Adrenal gland (tissue), 9 donors: ENCODE measurements at regions not wholly inside any gene's neighbourhood (a gene's known extent, or its start where the extent isn't known, plus 50 kb on each side); places are given as distances from the start of the nearest gene placed in this dataset.

Source experiments
- DNase-seq, 7 donors: peaks; one replicate each; pipeline ENCODE4 v3.0.0-alpha.2; 2019 to 2020
- H3K27ac ChIP-seq, 5 donors: fragments of 200-600 bp; sonication (generic) in 4 of 5; 1 replicate in 3 of 5; 2 replicates in 2 of 5; pipeline versions ENCODE4 v1.5.1 to v1.8.0; 2016 to 2020; ENCODE audit warnings: mild to moderate bottlenecking in 1 of 5
- H3K27me3 ChIP-seq: fragments of 200-600 bp; 2 replicates; pipeline ENCODE4 v1.8.0; 2021
- H3K36me3 ChIP-seq, 2 donors: fragments of 200-600 bp; replicated peaks in 1 of 2; 1 replicate in 1 of 2; 2 replicates in 1 of 2; pipeline versions ENCODE4 v1.5.1 to v1.8.0; 2018 to 2022
- H3K4me1 ChIP-seq, 2 donors: fragments of 200-600 bp; replicated peaks in 1 of 2; 1 replicate in 1 of 2; 2 replicates in 1 of 2; pipeline versions ENCODE4 v1.5.1 to v1.8.0; 2018 to 2021
- H3K4me3 ChIP-seq, 4 donors: fragments of 200-600 bp; sonication (generic) in 3 of 4; one replicate each; pipeline ENCODE4 v1.5.1; 2016 to 2018
- H3K9me3 ChIP-seq, 3 donors: fragments of 200-600 bp; sonication (generic) in 1 of 3; replicated peaks in 1 of 3; 1 replicate in 2 of 3; 2 replicates in 1 of 3; pipeline versions ENCODE4 v1.5.1 to v1.8.0; 2016 to 2021
- POLR2A ChIP-seq, 2 donors: fragments of 450-650 bp; IDR thresholded peaks; one replicate each; pipeline ENCODE4 v1.6.1; 2017; ENCODE audit warnings: antibody characterized with exemption in 2 of 2, mild to moderate bottlenecking in 2 of 2, moderate library complexity in 1 of 2
- WGBS, 4 donors: extraction: QIAGEN DNeasy Blood & Tissue Kit in 2 of 4; methylation state at CpG; one replicate each; pipeline versions ENCODE4 v1.1.5 to v1.1.7; 2013 to 2017; 5-methylcytosine and 5-hydroxymethylcytosine counted together
- intact Hi-C, 2 donors: fragments of 100-400 bp; cut with DNase I; formaldehyde crosslinking; loops; one replicate each; pipeline versions ENCODE4 v1.14.1 to v1.15.0; 2022 to 2023
- TF ChIP-seq, protein P1 (sequence below), 6 experiments: fragments of 450-650 bp in 4 of 6; fragments of 200-600 bp in 2 of 6; sonication (generic) in 1 of 6; IDR thresholded peaks; 1 replicate in 5 of 6; 2 replicates in 1 of 6; pipeline versions ENCODE4 v1.5.1 to v1.8.0; 2016 to 2021; ENCODE audit warnings: antibody characterized with exemption in 6 of 6, mild to moderate bottlenecking in 2 of 6, moderate library complexity in 1 of 6
- donor health status: healthy with polysubstance abuse.
- donor health status: Bipolar disorder and iron deficiency.
- donor health status: DM: yes; HTN: yes; CAD: no.
- donor health status: DM: no; HTN: no; CAD: no.
- donor health status: DM: no; HTN: no; CAD: no.

DNA sequence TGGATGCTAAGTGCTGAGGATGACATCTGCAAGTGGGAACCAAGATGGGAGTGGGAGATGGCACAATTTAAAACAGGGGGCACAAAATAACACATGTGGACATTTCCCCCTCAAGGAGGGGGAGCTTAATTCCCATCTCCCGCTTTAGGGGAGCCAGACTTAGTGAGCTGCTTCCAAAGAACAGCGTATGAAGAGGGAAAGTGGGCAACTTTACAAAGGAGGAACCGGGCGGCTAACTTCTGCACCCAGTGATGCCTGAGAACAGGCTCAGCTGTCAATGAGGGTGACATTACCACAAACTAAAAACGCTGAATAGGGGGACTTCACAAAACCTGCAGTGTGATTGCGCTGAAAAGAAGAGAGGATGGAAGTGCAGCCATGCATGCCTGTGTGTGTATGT is 95.5 kb upstream of the NXT1 start:
- H3K4me1 ChIP-seq, result peaks cover 0 to 18% of the 10 kb centered on the region in 2 donors

DNA sequence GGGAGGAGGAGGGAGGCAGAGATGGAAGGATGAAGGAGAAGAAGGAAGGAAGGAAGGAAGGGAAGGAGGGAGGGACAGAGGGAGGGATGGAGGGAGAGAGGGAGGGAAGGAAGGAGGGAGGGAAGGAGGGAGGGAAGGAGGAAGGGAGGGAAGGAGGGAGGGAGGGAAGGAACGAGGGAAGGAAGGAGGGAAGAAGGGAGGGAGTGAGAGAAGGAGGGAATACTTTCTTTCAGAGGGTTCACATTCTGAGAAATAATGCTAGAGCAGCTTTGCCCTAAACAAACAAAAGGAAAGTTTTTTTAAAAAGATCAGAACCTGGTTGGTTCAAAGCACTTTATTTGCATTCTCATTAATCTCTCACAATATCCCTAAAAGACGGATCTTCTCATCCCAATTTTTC is 96.1 kb upstream of the NXT1 start:
- DNase-seq, result no peak
- H3K4me1 ChIP-seq, result peaks cover 0 to 18% of the 10 kb centered on the region in 2 donors
- no peaks in the 10 kb centered on the region for H3K9me3 ChIP-seq
- H3K36me3 ChIP-seq, result no peaks in the 10 kb centered on the region
- WGBS, 4 donors, result 28 to 45% (median 41%) methylated on average over 2 of the region's 2 CpGs
- TF ChIP-seq POLR2A (IDR thresholded peaks at IDR 0.05), result no peak
- TF ChIP-seq, protein P1, sequence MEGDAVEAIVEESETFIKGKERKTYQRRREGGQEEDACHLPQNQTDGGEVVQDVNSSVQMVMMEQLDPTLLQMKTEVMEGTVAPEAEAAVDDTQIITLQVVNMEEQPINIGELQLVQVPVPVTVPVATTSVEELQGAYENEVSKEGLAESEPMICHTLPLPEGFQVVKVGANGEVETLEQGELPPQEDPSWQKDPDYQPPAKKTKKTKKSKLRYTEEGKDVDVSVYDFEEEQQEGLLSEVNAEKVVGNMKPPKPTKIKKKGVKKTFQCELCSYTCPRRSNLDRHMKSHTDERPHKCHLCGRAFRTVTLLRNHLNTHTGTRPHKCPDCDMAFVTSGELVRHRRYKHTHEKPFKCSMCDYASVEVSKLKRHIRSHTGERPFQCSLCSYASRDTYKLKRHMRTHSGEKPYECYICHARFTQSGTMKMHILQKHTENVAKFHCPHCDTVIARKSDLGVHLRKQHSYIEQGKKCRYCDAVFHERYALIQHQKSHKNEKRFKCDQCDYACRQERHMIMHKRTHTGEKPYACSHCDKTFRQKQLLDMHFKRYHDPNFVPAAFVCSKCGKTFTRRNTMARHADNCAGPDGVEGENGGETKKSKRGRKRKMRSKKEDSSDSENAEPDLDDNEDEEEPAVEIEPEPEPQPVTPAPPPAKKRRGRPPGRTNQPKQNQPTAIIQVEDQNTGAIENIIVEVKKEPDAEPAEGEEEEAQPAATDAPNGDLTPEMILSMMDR (IDR thresholded peaks at IDR 0.05), result no peak
- intact Hi-C loops, result no loop called here
- peaks cover 3% of the 10 kb centered on the region for H3K27me3 ChIP-seq
- H3K4me3 ChIP-seq, result no peak overlapping the region
- H3K27ac ChIP-seq, result no peak overlapping the region

More for the DNA sequence above, 95.5 kb upstream of the NXT1 start:
- Histone ChIP-seq H3K27ac (no peak overlapping the region), H3K9me3 (no peaks in the 10 kb centered on the region), H3K36me3 (no peaks in the 10 kb centered on the region), H3K4me3 (no peak overlapping the region), H3K27me3 (peaks cover 3% of the 10 kb centered on the region)
- intact Hi-C loops, result no loop called here
- DNase-seq, result no peak
- TF ChIP-seq POLR2A (IDR thresholded peaks at IDR 0.05), result no peak
- TF ChIP-seq, protein P1 (IDR thresholded peaks at IDR 0.05), result no peak
- WGBS, 4 donors, result 73 to 84% (median 77%) methylated on average over 6 of the region's 6 CpGs

DNA sequence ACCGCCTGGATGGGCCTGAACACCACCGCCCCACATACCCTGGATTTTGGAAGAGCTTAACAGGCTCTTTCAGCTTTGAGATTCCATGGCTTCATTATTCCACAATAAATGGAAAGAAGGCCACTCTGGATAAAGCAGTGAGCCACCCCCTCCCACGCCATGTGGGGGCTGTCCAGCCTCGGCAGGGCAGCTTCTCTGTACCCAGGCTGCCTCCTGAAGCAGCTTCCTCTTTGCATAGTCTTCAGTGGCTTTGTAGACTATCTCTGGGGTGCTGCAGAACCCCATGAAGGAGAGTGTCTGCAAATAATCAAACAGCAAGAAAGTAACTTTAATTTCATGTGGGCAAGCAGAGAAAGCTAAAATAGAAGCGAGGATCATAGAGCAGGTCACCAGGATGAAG is 96.6 kb upstream of the NXT1 start:
- 55 to 77% (median 65%) methylated on average over 5 of the region's 5 CpGs for WGBS, 4 donors

DNA sequence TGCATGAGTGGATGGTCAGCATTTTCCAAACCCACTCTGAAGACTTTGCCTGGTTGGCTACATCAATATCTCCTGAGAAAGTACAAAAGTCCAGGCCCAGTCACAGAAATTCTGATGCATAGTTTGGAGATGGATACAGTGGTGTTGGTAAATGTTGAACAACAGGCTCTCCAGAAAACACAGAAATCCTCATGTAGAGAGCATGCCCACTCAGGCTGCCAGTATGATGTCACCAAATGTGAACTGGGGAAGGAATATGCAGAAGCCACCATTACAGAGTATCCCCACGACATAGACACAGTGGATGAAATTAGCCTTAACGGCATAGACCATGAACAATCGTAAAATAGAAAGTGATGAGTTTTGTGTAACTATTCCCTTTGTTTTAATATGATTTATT is 97.1 kb upstream of the NXT1 start:
- no peak for TF ChIP-seq POLR2A (IDR thresholded peaks at IDR 0.05)
- TF ChIP-seq, protein P1 (IDR thresholded peaks at IDR 0.05), result no peak
- WGBS, 4 donors, result 74 to 89% (median 82%) methylated on average over 3 of the region's 3 CpGs
- Histone ChIP-seq H3K36me3 (no peaks in the 10 kb centered on the region), H3K27me3 (peaks cover 3% of the 10 kb centered on the region), H3K4me3 (no peak overlapping the region), H3K4me1 (peaks cover 0 to 16% of the 10 kb centered on the region in 2 donors), H3K27ac (no peak overlapping the region), H3K9me3 (no peaks in the 10 kb centered on the region)
- intact Hi-C loops, result no loop called here
- no peak for DNase-seq

More for the DNA sequence above, 96.6 kb upstream of the NXT1 start:
- no peak overlapping the region for H3K4me3 ChIP-seq
- H3K4me1 ChIP-seq, result peaks cover 0 to 18% of the 10 kb centered on the region in 2 donors
- H3K27me3 ChIP-seq, result peaks cover 3% of the 10 kb centered on the region
- DNase-seq, result no peak
- no peaks in the 10 kb centered on the region for H3K9me3 ChIP-seq
- no peaks in the 10 kb centered on the region for H3K36me3 ChIP-seq
- TF ChIP-seq, protein P1 (IDR thresholded peaks at IDR 0.05), result no peak
- TF ChIP-seq POLR2A (IDR thresholded peaks at IDR 0.05), result no peak
- no peak overlapping the region for H3K27ac ChIP-seq
- intact Hi-C loops, result no loop called here
